HG02610 (cell line): ENCODE measurements at regions not wholly inside any gene's neighbourhood (a gene's known extent, or its start where the extent isn't known, plus 50 kb on each side); places are given as distances from the start of the nearest gene placed in this dataset.

Experiments
- ATAC-seq: cut with Tn5 transposase; IDR thresholded peaks from one replicate; pipeline ENCODE4 v1.9.1; 2021; ENCODE audit warnings: mild to moderate bottlenecking, moderate library complexity; ENCODE audit not compliant: unreplicated experiment

GRCh38 chr2:129777146-129777545 is 202.3 kb upstream of the RAB6C start:
- no peak for ATAC-seq

- ATAC-seq: no peak
These were observed 201.5 kb upstream of the RAB6C start for GRCh38 chr2:129777762-129778583.

- ATAC-seq: no peak
These were observed 200.9 kb upstream of the RAB6C start for GRCh38 chr2:129778584-129778877.

- ATAC-seq: no peak
These were observed 199.7 kb upstream of the RAB6C start for GRCh38 chr2:129779783-129780182.

GRCh38 chr2:129780316-129781270 is 198.9 kb upstream of the RAB6C start:
- no peak for ATAC-seq

- no peak for ATAC-seq
These were observed 197.5 kb upstream of the RAB6C start for GRCh38 chr2:129781749-129782632.

GRCh38 chr2:129782633-129782990 is 196.9 kb upstream of the RAB6C start:
- ATAC-seq: no peak

- no peak for ATAC-seq
These were observed 195.0 kb upstream of the RAB6C start for GRCh38 chr2:129784486-129784885.

- no peak for ATAC-seq
These were observed 187.8 kb upstream of the RAB6C start for GRCh38 chr2:129791712-129792111.

- ATAC-seq: no peak
These were observed 186.0 kb upstream of the RAB6C start for GRCh38 chr2:129793431-129793902.

GRCh38 chr2:129794116-129794515 is 185.3 kb upstream of the RAB6C start:
- ATAC-seq: no peak

- ATAC-seq: no peak
These were observed 184.9 kb upstream of the RAB6C start for GRCh38 chr2:129794540-129794939.

- ATAC-seq: no peak
These were observed 183.2 kb upstream of the RAB6C start for GRCh38 chr2:129796225-129796624.

- no peak for ATAC-seq
These were observed 182.5 kb upstream of the RAB6C start for GRCh38 chr2:129796801-129797488.

- ATAC-seq: no peak
These were observed 181.8 kb upstream of the RAB6C start for GRCh38 chr2:129797489-129798300.

- no peak for ATAC-seq
These were observed 181.2 kb upstream of the RAB6C start for GRCh38 chr2:129798301-129798581.

- ATAC-seq: no peak
These were observed 180.8 kb upstream of the RAB6C start for GRCh38 chr2:129798626-129799025.

- no peak for ATAC-seq
These were observed 180.2 kb upstream of the RAB6C start for GRCh38 chr2:129799036-129799958.

GRCh38 chr2:129800285-129800684 is 179.2 kb upstream of the RAB6C start:
- ATAC-seq: no peak
